Trophoblast cell (in vitro differentiated cells and primary cell): ENCODE measurements at regions not wholly inside any gene's neighbourhood (a gene's known extent, or its start where the extent isn't known, plus 50 kb on each side); places are given as distances from the start of the nearest gene placed in this dataset.

Source experiments
- DNase-seq, 2 donors: peaks; one replicate each; pipeline ENCODE4 v3.0.0-alpha.2; 2016
- H2AFZ ChIP-seq: 2 replicates; pipeline ENCODE4 v1.6.1; 2013; ENCODE audit warnings: low read length, moderate library complexity, mild to moderate bottlenecking; ENCODE audit not compliant: insufficient read depth, poor library complexity
- H2AK5ac ChIP-seq: 2 replicates; pipeline ENCODE4 v1.6.1; 2013; ENCODE audit warnings: mild to moderate bottlenecking, low read length
- H2BK120ac ChIP-seq: 2 replicates; pipeline ENCODE4 v1.6.1; 2013; ENCODE audit warnings: low read length, mild to moderate bottlenecking, moderate library complexity; ENCODE audit not compliant: insufficient read depth, poor library complexity
- H2BK12ac ChIP-seq: 2 replicates; pipeline ENCODE4 v1.6.1; 2013; ENCODE audit warnings: mild to moderate bottlenecking, low read length, moderate library complexity
- H2BK5ac ChIP-seq: 2 replicates; pipeline ENCODE4 v1.6.1; 2013; ENCODE audit warnings: low read length, low read depth, moderate library complexity, mild to moderate bottlenecking; ENCODE audit not compliant: poor library complexity
- H3K14ac ChIP-seq: 2 replicates; pipeline ENCODE4 v1.6.1; 2013; ENCODE audit warnings: mild to moderate bottlenecking, low read length
- H3K18ac ChIP-seq: 2 replicates; pipeline ENCODE4 v1.6.1; 2013; ENCODE audit warnings: mild to moderate bottlenecking, low read length
- H3K23ac ChIP-seq: 2 replicates; pipeline ENCODE4 v1.6.1; 2013; ENCODE audit warnings: low read length
- H3K27ac ChIP-seq: 2 replicates; pipeline ENCODE4 v1.5.1; 2013; ENCODE audit warnings: low read depth, mild to moderate bottlenecking, inconsistent platforms, low read length, moderate library complexity
- H3K27me3 ChIP-seq: 2 replicates; pipeline ENCODE4 v1.6.1; 2013; ENCODE audit warnings: inconsistent platforms, mild to moderate bottlenecking, low read length, moderate library complexity; ENCODE audit not compliant: insufficient read depth
- H3K36me3 ChIP-seq, 2 experiments: 1 replicate in 1 of 2; 2 replicates in 1 of 2; pipeline ENCODE4 v1.6.1; 2013; ENCODE audit warnings: low read length in 2 of 2, mild to moderate bottlenecking in 2 of 2, moderate library complexity in 1 of 2; ENCODE audit not compliant: insufficient read depth in 2 of 2, control insufficient read depth in 1 of 2
- H3K4ac ChIP-seq: 2 replicates; pipeline ENCODE4 v1.6.1; 2013; ENCODE audit warnings: low read depth, mild to moderate bottlenecking, low read length, moderate library complexity
- H3K4me1 ChIP-seq, 2 experiments: 1 replicate in 1 of 2; 2 replicates in 1 of 2; pipeline ENCODE4 v1.6.1; 2013; ENCODE audit warnings: low read length in 2 of 2, mild to moderate bottlenecking in 2 of 2, moderate library complexity in 1 of 2; ENCODE audit not compliant: insufficient read depth in 2 of 2, control insufficient read depth in 1 of 2
- H3K4me2 ChIP-seq: 2 replicates; pipeline ENCODE4 v1.6.1; 2013; ENCODE audit warnings: inconsistent platforms, mild to moderate bottlenecking, low read length, moderate library complexity
- H3K4me3 ChIP-seq: 2 replicates; pipeline ENCODE4 v1.5.1; 2013; ENCODE audit warnings: mild to moderate bottlenecking, low read depth, low read length, inconsistent platforms
- H3K79me1 ChIP-seq: one replicate; pipeline ENCODE4 v1.6.1; 2013; ENCODE audit warnings: low read length
- H3K79me2 ChIP-seq: 2 replicates; pipeline ENCODE4 v1.6.1; 2013; ENCODE audit warnings: low read length, mild to moderate bottlenecking; ENCODE audit not compliant: control insufficient read depth, insufficient read depth, poor library complexity
- H3K9ac ChIP-seq: 2 replicates; pipeline ENCODE4 v1.6.1; 2013; ENCODE audit warnings: mild to moderate bottlenecking, low read length
- H3K9me3 ChIP-seq: 2 replicates; pipeline ENCODE4 v1.6.1; 2013; ENCODE audit warnings: low read depth, mild to moderate bottlenecking, control low read depth, inconsistent platforms, low read length; ENCODE audit not compliant: insufficient read depth
- H4K12ac ChIP-seq: 2 replicates; pipeline ENCODE4 v1.6.1; 2013; ENCODE audit warnings: low read depth, mild to moderate bottlenecking, low read length, moderate library complexity
- H4K8ac ChIP-seq: 2 replicates; pipeline ENCODE4 v1.6.1; 2013; ENCODE audit warnings: low read depth, mild to moderate bottlenecking, low read length, moderate library complexity
- H4K91ac ChIP-seq: one replicate; pipeline ENCODE4 v1.6.1; 2013; ENCODE audit warnings: low read depth, mild to moderate bottlenecking, low read length, moderate library complexity
- WGBS: extraction: QIAGEN DNeasy Blood & Tissue Kit; methylation state at CpG from one replicate; pipeline ENCODE4 v1.1.7; 2013; ENCODE audit warnings: missing lambda C conversion rate; ENCODE audit not compliant: insufficient read length, insufficient coverage; ENCODE audit errors: extremely low coverage; 5-methylcytosine and 5-hydroxymethylcytosine counted together

GRCh38 chr3:94544131-94544789 lies 481.4 kb downstream of the NSUN3 start:
- H3K18ac ChIP-seq: no peak overlapping the region
- no peak overlapping the region for H4K8ac ChIP-seq
- H3K27ac ChIP-seq: no peak overlapping the region
- no peak overlapping the region for H3K14ac ChIP-seq
- H3K9me3 ChIP-seq: no peaks in the 10 kb centered on the region
- no peaks in the 10 kb centered on the region for H3K79me2 ChIP-seq
- no peak overlapping the region for H2AK5ac ChIP-seq
- peak; percentile 32 to 75 for DNase-seq
- no peak overlapping the region for H3K9ac ChIP-seq
- no peak overlapping the region for H3K23ac ChIP-seq
- H4K91ac ChIP-seq: no peak overlapping the region
- H2AFZ ChIP-seq: no peak overlapping the region
- no peak overlapping the region for H3K4me3 ChIP-seq
- no peak overlapping the region for H2BK12ac ChIP-seq
- no peak overlapping the region for H2BK120ac ChIP-seq
- H3K36me3 ChIP-seq: no peaks in the 10 kb centered on the region
- H4K12ac ChIP-seq: no peak overlapping the region
- H3K4me1 ChIP-seq: no peaks in the 10 kb centered on the region
- H2BK5ac ChIP-seq: no peak overlapping the region
- H3K27me3 ChIP-seq: no peaks in the 10 kb centered on the region
- no CpG with 5 or more reads among the region's 2 CpGs for WGBS
- H3K4me2 ChIP-seq: no peak overlapping the region
- no peak overlapping the region for H3K4ac ChIP-seq
- H3K79me1 ChIP-seq: no peaks in the 10 kb centered on the region

- Histone ChIP-seq H3K27me3 (no peaks in the 10 kb centered on the region), H3K27ac (no peak overlapping the region), H3K18ac (no peak overlapping the region), H2AK5ac (no peak overlapping the region), H3K14ac (no peak overlapping the region), H3K36me3 (no peaks in the 10 kb centered on the region), H3K9me3 (no peaks in the 10 kb centered on the region), H2BK120ac (no peak overlapping the region), H3K4me1 (no peaks in the 10 kb centered on the region), H4K12ac (no peak overlapping the region), H3K79me1 (no peaks in the 10 kb centered on the region), H2BK5ac (no peak overlapping the region), H3K79me2 (no peaks in the 10 kb centered on the region), H4K91ac (no peak overlapping the region), H3K23ac (no peak overlapping the region), H2AFZ (no peak overlapping the region), H4K8ac (no peak overlapping the region), H2BK12ac (no peak overlapping the region), H3K4ac (no peak overlapping the region), H3K9ac (no peak overlapping the region), H3K4me3 (no peak overlapping the region), H3K4me2 (no peak overlapping the region)
- DNase-seq: no peak
- no CpG with 5 or more reads among the region's 1 CpG for WGBS
Observed at GRCh38 chr3:94548581-94549316, 485.9 kb downstream of the NSUN3 start.

- no peak overlapping the region for H2BK120ac ChIP-seq
- H3K14ac ChIP-seq: no peak overlapping the region
- H3K27ac ChIP-seq: no peak overlapping the region
- H4K12ac ChIP-seq: no peak overlapping the region
- no peak overlapping the region for H2AFZ ChIP-seq
- H2BK5ac ChIP-seq: no peak overlapping the region
- DNase-seq: peak in 1 of 2 donors; percentile 17
- H3K36me3 ChIP-seq: no peaks in the 10 kb centered on the region
- H3K18ac ChIP-seq: no peak overlapping the region
- no peak overlapping the region for H3K4ac ChIP-seq
- H3K79me1 ChIP-seq: no peaks in the 10 kb centered on the region
- H4K8ac ChIP-seq: no peak overlapping the region
- no peaks in the 10 kb centered on the region for H3K4me1 ChIP-seq
- H3K4me3 ChIP-seq: no peak overlapping the region
- no peaks in the 10 kb centered on the region for H3K27me3 ChIP-seq
- no peak overlapping the region for H2BK12ac ChIP-seq
- no peak overlapping the region for H3K4me2 ChIP-seq
- no peak overlapping the region for H4K91ac ChIP-seq
- no peak overlapping the region for H3K23ac ChIP-seq
- WGBS: no CpG with 5 or more reads among the region's 3 CpGs
- no peak overlapping the region for H2AK5ac ChIP-seq
- H3K79me2 ChIP-seq: no peaks in the 10 kb centered on the region
- no peak overlapping the region for H3K9ac ChIP-seq
- no peaks in the 10 kb centered on the region for H3K9me3 ChIP-seq
Observed at GRCh38 chr3:94561094-94561493, 498.2 kb downstream of the NSUN3 start.

- Histone ChIP-seq H3K18ac (no peak overlapping the region), H3K79me2 (no peaks in the 10 kb centered on the region), H3K9ac (no peak overlapping the region), H2BK5ac (no peak overlapping the region), H3K23ac (no peak overlapping the region), H3K36me3 (no peaks in the 10 kb centered on the region), H3K79me1 (no peaks in the 10 kb centered on the region), H2BK120ac (no peak overlapping the region), H2AFZ (no peak overlapping the region), H3K4me2 (no peak overlapping the region), H3K27me3 (no peaks in the 10 kb centered on the region), H3K4ac (no peak overlapping the region), H4K12ac (no peak overlapping the region), H3K27ac (no peak overlapping the region), H3K4me1 (no peaks in the 10 kb centered on the region), H3K14ac (no peak overlapping the region), H3K4me3 (no peak overlapping the region), H2AK5ac (no peak overlapping the region), H4K91ac (no peak overlapping the region), H2BK12ac (no peak overlapping the region), H4K8ac (no peak overlapping the region), H3K9me3 (no peaks in the 10 kb centered on the region)
- DNase-seq: no peak
- WGBS: no CpG with 5 or more reads among the region's 1 CpG
Observed at GRCh38 chr3:94564247-94564646, 501.4 kb downstream of the NSUN3 start.
